Vagina (tissue), 2 donors: ENCODE measurements at regions not wholly inside any gene's neighbourhood (a gene's known extent, or its start where the extent isn't known, plus 50 kb on each side); places are given as distances from the start of the nearest gene placed in this dataset.

Experiments used
- POLR2A ChIP-seq, 2 donors: fragments of 450-650 bp; IDR thresholded peaks; one replicate each; pipeline ENCODE4 v1.6.1; 2017; ENCODE audit warnings: antibody characterized with exemption in 2 of 2, mild to moderate bottlenecking in 2 of 2, moderate library complexity in 2 of 2
- TF ChIP-seq, protein P1 (sequence below), 3 experiments: fragments of 450-650 bp in 2 of 3; fragments of 200-600 bp in 1 of 3; sonication (generic) in 1 of 3; IDR thresholded peaks; one replicate each; pipeline ENCODE4 v1.5.1; 2017 to 2019; ENCODE audit warnings: antibody characterized with exemption in 3 of 3, mild to moderate bottlenecking in 2 of 3, moderate library complexity in 2 of 3

- TF ChIP-seq, protein P1, sequence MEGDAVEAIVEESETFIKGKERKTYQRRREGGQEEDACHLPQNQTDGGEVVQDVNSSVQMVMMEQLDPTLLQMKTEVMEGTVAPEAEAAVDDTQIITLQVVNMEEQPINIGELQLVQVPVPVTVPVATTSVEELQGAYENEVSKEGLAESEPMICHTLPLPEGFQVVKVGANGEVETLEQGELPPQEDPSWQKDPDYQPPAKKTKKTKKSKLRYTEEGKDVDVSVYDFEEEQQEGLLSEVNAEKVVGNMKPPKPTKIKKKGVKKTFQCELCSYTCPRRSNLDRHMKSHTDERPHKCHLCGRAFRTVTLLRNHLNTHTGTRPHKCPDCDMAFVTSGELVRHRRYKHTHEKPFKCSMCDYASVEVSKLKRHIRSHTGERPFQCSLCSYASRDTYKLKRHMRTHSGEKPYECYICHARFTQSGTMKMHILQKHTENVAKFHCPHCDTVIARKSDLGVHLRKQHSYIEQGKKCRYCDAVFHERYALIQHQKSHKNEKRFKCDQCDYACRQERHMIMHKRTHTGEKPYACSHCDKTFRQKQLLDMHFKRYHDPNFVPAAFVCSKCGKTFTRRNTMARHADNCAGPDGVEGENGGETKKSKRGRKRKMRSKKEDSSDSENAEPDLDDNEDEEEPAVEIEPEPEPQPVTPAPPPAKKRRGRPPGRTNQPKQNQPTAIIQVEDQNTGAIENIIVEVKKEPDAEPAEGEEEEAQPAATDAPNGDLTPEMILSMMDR (IDR thresholded peaks at IDR 0.05): no peak
- no peak for TF ChIP-seq POLR2A (IDR thresholded peaks at IDR 0.05)
Observed at GRCh38 chr15:96053781-96054428, 276.6 kb upstream of the NR2F2 start.
